Prostate gland (tissue), 2 donors: ENCODE measurements at regions not wholly inside any gene's neighbourhood (a gene's known extent, or its start where the extent isn't known, plus 50 kb on each side); places are given as distances from the start of the nearest gene placed in this dataset.
A peak's percentile ranks its signal among the peaks of the same experiment; 100 is the strongest.

Experiments used
- POLR2A ChIP-seq: fragments of 450-650 bp; IDR thresholded peaks from one replicate; pipeline ENCODE4 v1.6.1; 2016; ENCODE audit warnings: antibody characterized with exemption, mild to moderate bottlenecking
- TF ChIP-seq, protein P1 (sequence below), 4 experiments: fragments of 200-600 bp in 2 of 4; fragments of 450-650 bp in 2 of 4; sonication (generic) in 2 of 4; IDR thresholded peaks; 1 replicate in 3 of 4; 2 replicates in 1 of 4; pipeline ENCODE4 v1.5.1; 2016 to 2019; ENCODE audit warnings: antibody characterized with exemption in 4 of 4, mild to moderate bottlenecking in 2 of 4, moderate library complexity in 2 of 4

DNA sequence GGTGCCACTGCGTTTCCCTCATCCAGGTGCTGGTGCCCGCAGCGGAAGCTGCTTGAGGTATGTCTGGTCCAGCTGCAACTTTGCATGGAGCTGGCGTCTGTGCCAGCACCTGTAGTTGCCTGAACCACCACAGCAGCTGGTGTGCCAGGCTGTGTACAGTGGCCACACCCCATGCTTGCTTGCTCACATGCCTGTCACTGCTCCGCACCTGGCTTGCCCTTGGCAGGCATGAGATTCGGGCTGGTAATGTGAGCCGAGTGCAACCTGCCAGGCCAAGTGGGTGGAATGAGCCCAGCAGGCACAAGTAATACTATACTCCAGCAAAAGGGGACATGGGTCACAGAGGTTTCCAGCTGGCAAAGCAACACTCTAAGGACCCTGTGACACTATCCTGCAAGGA, 1123.3 kb upstream of the ACVR2A start:
- TF ChIP-seq POLR2A = no peak
- TF ChIP-seq, protein P1, sequence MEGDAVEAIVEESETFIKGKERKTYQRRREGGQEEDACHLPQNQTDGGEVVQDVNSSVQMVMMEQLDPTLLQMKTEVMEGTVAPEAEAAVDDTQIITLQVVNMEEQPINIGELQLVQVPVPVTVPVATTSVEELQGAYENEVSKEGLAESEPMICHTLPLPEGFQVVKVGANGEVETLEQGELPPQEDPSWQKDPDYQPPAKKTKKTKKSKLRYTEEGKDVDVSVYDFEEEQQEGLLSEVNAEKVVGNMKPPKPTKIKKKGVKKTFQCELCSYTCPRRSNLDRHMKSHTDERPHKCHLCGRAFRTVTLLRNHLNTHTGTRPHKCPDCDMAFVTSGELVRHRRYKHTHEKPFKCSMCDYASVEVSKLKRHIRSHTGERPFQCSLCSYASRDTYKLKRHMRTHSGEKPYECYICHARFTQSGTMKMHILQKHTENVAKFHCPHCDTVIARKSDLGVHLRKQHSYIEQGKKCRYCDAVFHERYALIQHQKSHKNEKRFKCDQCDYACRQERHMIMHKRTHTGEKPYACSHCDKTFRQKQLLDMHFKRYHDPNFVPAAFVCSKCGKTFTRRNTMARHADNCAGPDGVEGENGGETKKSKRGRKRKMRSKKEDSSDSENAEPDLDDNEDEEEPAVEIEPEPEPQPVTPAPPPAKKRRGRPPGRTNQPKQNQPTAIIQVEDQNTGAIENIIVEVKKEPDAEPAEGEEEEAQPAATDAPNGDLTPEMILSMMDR (IDR thresholded peaks at IDR 0.05) = peak in 1 of 4 experiments; percentile 15
